ENCODE measurements at regions not wholly inside any gene's neighbourhood (a gene's known extent, or its start where the extent isn't known, plus 50 kb on each side); places are given as distances from the start of the nearest gene placed in this dataset.

DNA sequence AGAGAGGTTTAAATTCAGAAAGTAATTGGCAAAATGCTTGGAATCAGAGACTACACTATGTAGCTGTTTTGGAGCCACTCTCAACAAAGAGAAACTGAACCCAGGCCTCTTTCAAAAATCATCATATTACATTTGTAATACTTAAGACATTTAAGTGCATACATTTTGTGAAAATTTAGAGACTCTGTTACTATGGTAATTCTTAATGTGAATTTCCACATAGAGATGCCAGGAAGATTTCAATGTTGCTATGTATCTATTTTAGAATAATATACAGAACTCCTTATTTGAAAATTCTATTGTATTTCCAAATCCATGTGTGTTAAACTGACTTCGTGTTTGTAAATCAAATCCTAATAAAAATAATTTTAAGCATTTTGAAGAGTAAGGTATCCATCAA, 1260.9 kb upstream of the C9orf72 start:
- DNase-seq (ENCODE audit: low read depth) = no peak

DNA sequence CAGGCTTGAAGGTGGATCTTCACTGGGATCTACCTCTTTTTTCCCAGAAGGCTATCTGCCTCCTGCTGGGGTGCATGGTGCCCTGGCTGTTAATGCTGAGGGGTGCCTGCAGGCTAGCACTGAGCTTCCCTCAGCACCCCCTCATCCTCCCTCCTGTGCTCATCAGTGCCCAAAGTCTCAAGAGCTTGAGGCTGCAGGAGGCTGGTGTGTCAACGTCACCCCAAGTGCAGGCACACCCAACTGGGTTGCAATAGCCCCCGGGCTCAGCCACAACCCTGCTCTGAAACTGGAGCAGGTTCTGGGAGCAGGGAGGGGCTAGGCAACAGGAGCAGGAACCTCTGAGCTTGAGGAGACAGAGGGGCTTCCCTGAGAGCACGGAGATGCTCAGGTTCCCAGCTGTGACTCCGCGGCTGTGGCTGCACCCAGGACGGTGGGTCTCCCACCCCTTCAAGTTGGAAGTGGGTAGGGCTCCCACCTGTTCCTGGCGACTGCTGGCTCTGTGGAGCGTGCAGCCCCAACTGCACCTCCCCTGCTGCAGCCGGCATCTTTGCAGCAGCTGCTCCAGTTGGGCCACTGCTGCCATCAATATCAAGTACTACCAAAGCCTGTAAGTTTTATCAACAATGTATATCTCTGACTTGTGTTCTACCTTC, 1266.6 kb upstream of the C9orf72 start:
- DNase-seq (ENCODE audit: low read depth) = no peak

DNA sequence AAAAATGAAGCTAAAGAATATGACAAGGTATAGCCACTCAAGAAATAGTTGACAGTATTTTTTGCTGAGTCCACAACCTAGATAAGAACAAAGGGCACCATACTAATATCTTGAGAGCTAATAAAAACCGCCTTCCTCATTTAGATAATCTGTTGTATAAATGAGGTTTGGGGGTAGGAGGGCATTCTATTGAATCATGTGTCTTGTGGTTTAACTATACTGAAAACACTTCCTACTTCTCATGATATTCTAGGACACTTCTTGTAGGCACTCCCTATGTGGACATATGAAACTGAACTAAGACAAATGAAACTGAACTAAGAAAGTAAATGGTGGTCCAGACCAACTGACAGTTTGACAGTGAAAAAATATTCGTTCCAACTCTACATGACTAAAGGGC, 1268.5 kb upstream of the C9orf72 start:
- DNase-seq (ENCODE audit: low read depth) = no peak

DNA sequence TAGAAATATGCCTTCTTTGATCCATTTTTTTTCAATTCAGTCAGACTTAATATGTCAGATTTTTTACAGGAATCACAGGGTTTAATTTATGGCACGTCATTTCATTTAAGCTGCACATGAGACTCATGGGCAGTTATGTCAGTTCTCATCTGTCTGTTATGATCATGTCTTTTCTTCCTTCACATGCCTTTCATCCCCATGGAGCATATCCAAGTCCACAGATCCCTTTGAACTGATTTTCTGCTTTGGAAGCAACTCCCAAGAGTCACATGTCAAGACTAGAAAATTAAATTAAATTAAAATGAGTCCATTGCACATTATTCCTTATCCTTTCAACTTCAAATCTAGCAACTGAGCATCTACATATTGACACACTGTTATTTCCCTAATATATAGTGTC, 1274.0 kb upstream of the C9orf72 start:
- no peak for DNase-seq (ENCODE audit: low read depth)

- no peak for DNase-seq (ENCODE audit: low read depth)
Observed at GRCh38 chr9:28848671-28849070, 1275.4 kb upstream of the C9orf72 start.

GRCh38 chr9:28853477-28853876, 1280.2 kb upstream of the C9orf72 start:
- DNase-seq (ENCODE audit: low read depth) = no peak

GRCh38 chr9:28866951-28867350, 1293.7 kb upstream of the C9orf72 start:
- no peak for DNase-seq (ENCODE audit: low read depth)

- no peak for DNase-seq (ENCODE audit: low read depth)
Observed at GRCh38 chr9:28868228-28868990, 1295.1 kb upstream of the C9orf72 start.

- DNase-seq (ENCODE audit: low read depth) = no peak
Observed at GRCh38 chr9:28882529-28882928, 1309.2 kb upstream of the C9orf72 start.

DNA sequence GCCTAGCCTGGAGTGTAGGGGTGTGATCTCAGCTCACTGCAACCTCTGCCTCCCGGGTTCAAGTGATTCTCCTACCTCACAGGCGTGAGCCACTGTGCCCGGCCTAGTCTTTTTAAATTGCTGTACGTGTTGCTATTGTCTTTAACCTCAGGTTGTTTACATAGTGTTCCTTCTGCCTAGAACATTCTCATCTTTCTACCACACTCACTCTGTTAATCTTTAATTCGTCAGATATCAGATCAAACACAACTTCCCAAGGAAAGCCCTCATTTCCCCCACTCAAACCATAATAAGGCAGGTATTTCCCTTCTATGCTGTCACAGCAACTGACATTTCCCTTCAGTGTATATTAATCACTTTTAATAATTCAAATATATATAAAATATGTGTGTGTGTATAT, 1310.0 kb upstream of the C9orf72 start:
- DNase-seq (ENCODE audit: low read depth) = no peak

DNA sequence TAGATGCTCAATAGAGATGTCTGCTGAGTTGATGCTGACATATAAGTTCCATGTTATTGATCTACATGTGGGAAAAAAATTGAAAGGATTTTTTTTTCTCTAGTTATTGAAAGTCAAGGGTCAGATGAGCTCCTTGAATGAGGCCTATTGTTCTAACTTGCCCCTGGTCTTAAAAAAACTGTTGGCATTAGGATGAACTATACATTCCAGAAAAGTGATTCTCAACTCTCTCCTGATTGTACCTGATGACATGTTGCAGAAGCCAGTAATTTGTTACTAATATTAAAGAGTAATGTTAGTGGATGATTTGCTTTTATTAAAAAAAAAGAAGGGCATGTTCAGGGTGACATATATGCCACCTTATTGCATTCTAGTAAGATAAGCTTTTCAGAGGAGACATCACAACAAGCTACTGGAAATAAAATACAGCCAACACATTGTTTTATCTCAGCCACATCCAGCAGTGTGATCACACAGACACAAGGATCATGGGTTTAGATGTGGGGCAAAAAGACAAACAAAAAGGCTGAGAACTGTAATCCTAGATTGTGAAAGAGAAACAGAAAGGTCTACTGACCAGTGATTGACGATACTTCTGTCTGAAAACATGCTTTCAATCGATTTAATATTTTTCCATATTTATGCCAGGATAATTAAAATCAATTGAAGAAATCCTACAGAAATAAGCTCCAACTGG, 1314.1 kb upstream of the C9orf72 start:
- DNase-seq (ENCODE audit: low read depth) = no peak

DNA sequence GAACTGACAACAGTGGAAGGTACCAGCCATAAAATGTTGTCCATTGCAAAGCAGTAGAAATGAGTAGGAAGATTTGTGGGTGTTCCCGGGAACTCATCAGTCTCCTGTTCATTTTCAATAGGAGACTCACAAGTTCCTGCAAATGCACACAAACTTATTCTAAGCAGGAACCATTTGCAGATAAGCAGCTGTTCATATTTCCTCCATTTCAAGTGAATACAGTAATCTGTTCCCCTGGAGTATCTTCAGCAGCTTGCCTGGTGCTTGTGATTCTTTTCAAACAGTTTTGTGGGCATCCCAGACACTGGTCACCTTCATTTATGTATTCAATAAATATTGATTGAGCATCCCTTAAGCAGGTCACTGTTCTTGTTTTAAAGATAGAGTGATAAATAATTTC, 1315.5 kb upstream of the C9orf72 start:
- no peak for DNase-seq (ENCODE audit: low read depth)

GRCh38 chr9:28892538-28892937, 1319.3 kb upstream of the C9orf72 start:
- no peak for DNase-seq (ENCODE audit: low read depth)

- DNase-seq (ENCODE audit: low read depth) = no peak
Observed at GRCh38 chr9:28899267-28899666, 1326.0 kb upstream of the C9orf72 start.

GRCh38 chr9:28899926-28900325, 1326.6 kb upstream of the C9orf72 start:
- no peak for DNase-seq (ENCODE audit: low read depth)

DNA sequence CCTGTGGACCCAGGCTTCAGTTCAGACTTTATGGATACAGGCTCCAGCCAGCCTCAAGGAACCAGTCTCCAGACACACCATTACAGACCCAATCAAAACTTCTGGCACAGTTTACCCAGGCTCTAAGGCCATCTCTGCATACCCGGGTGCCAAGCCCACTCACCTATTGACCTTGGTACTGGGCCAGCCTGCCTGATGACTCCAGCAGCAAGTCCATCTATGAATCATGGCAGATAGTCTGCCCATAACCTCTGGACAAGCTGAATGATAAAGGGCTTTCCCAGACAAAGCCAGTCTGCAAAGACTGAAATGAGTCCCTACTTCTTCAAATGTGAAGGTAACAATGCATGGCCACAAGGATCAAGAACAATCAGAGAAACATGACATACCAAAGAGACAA, 1327.1 kb upstream of the C9orf72 start:
- DNase-seq (ENCODE audit: low read depth) = no peak

- DNase-seq (ENCODE audit: low read depth) = no peak
Observed at GRCh38 chr9:28909526-28909925, 1336.2 kb upstream of the C9orf72 start.

DNA sequence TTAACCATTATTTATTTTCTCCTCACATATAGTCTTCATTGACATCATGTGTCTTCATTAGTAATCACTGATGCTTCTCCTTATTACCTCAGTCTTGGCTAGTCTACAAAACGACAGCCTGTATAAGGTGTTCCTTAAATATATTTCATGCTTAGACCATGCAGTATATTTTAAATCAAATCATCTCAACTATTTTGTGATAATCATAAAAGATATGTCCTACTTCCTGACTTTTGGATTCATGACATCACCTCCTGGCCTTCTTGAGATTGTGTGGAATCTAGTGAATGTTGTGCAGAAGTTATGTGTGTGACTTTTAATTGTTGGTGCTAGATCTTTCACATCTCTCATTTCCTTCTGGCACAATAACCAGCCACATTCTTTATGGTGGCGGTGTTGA, 1339.3 kb upstream of the C9orf72 start:
- no peak for DNase-seq (ENCODE audit: low read depth)

DNA sequence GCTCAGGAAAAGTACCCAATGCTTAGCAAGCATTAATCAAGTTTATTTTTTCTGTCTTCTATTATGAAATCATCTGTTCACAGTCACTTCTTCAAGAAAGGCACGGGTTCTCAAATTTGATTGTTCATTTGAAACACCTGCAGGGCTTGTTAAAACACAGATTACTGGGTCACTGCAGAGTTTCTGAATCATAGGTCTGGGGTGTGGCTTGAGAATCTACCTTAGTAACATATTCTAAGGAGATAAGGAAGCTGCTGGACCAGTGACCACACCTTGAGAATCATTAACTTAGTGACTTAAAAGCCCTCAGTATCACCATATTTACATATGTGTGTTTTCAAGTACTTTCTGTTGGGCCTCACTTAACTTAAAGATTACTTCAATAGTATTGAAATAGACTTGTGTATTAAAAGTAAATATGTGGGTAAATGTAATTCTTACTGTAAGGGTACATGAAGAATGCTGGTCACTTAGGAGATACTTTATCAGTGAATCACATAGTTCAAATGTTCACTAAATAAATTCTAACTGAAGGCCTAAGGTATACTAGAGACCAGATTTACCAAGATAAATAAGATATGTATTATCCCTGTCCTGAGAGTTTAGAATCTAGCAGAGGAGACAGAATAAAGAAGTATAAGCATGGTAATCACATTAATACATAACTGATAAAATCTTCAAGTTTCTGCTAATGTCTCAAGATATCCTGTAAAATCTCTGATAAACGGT, 1342.1 kb upstream of the C9orf72 start:
- no peak for DNase-seq (ENCODE audit: low read depth)

GRCh38 chr9:28916348-28916747, 1343.1 kb upstream of the C9orf72 start:
- no peak for DNase-seq (ENCODE audit: low read depth)

- DNase-seq (ENCODE audit: low read depth) = no peak
Observed at GRCh38 chr9:28921857-28922500, 1348.7 kb upstream of the C9orf72 start.

DNA sequence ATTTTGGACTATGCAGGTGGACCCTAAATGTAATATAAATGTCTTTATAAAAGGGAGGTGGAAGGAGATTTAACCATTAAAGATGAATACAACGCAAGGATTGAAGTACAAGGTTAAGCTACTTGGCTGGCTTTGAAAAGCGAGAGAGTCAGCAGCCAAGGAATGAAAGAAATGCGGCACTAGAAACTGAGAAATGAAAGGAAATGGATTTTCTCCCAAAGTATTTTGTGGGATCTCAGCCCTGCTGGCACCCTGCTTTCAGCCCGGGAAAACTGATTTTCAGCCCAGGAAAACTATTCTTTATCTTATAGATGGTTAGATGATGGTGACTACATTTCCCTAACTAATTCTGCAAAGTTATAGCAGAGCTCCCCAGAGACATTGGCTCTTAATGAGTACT, 1349.6 kb upstream of the C9orf72 start:
- DNase-seq (ENCODE audit: low read depth) = no peak
